Epithelial cell of proximal tubule (primary cell): ENCODE measurements at regions not wholly inside any gene's neighbourhood (a gene's known extent, or its start where the extent isn't known, plus 50 kb on each side); places are given as distances from the start of the nearest gene placed in this dataset.

Experiments
- DNase-seq: peaks from one replicate; pipeline ENCODE4 v3.0.0-alpha.2; 2011; ENCODE audit warnings: low read depth
- H3K4me3 ChIP-seq: 2 replicates; pipeline ENCODE4 v1.5.1; 2011; ENCODE audit warnings: low read depth, mild to moderate bottlenecking, low read length
- TF ChIP-seq, protein P1 (sequence below): conservative IDR thresholded peaks from 2 replicates; pipeline ENCODE4 v1.5.1; 2012; ENCODE audit warnings: low read depth, mild to moderate bottlenecking, low read length

DNA sequence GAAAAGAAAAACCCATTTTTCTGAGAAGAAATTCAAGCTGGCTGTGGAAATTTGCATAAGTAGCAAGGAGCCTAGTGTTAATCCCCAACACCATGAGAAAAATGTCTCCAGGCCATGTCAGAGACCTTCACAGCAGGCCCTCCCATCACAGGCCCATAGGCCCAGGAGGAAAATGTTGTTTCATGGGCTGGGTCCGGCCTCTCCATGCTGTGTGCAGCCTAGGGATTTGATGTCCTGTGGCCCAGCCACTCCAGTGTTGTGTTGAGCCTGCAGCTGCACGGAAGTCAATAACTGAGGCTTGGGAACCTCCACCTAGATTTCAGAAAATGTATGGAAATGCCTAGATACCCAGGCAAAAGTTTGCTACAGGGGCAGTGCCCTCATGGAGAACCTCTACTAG lies 432.2 kb downstream of the IPO8 start:
- no peak overlapping the region for H3K4me3 ChIP-seq
- TF ChIP-seq, protein P1, sequence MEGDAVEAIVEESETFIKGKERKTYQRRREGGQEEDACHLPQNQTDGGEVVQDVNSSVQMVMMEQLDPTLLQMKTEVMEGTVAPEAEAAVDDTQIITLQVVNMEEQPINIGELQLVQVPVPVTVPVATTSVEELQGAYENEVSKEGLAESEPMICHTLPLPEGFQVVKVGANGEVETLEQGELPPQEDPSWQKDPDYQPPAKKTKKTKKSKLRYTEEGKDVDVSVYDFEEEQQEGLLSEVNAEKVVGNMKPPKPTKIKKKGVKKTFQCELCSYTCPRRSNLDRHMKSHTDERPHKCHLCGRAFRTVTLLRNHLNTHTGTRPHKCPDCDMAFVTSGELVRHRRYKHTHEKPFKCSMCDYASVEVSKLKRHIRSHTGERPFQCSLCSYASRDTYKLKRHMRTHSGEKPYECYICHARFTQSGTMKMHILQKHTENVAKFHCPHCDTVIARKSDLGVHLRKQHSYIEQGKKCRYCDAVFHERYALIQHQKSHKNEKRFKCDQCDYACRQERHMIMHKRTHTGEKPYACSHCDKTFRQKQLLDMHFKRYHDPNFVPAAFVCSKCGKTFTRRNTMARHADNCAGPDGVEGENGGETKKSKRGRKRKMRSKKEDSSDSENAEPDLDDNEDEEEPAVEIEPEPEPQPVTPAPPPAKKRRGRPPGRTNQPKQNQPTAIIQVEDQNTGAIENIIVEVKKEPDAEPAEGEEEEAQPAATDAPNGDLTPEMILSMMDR = no peak
- no peak for DNase-seq

DNA sequence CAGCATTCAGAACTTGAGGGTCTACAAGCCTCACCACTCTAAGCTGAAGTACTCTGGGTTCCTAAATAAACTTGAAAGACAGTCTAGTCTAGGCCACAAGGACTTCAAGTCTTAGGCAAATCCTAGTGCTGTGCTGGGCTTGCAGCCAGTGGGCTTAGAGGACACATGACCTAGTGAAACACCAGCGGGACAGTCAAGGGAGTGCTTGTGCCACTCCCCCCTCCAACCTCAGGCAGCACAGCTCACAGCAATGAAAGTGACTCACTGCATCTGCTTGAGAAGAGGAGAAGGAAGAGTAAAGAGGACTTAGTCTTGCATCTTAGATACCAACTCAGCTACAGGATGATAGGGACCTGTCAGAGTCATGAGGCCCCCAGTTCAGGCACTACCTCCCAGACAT lies 438.1 kb downstream of the IPO8 start:
- DNase-seq = no peak
- TF ChIP-seq, protein P1 = no peak
- H3K4me3 ChIP-seq = no peak overlapping the region

DNA sequence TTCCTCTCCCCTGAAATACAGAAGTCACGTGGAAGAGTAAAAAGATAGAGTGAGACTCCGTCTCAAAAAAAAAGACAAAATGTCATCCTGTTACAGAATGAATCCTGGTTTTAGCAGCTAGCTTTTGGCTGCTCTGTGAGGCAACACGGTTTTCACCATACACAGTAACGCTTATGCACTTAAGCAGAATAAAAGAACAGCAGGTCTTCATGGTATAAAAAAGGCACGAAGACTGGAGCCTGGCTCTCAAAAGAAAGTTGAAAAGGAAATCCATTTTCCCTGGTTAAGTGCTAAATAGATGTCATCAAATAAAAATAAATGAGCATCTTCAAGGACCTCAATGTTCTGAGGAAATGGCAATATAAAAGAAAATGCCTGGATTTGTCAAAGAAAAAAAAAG lies 444.1 kb downstream of the IPO8 start:
- DNase-seq = no peak
- H3K4me3 ChIP-seq = no peak overlapping the region
- TF ChIP-seq, protein P1 = no peak

DNA sequence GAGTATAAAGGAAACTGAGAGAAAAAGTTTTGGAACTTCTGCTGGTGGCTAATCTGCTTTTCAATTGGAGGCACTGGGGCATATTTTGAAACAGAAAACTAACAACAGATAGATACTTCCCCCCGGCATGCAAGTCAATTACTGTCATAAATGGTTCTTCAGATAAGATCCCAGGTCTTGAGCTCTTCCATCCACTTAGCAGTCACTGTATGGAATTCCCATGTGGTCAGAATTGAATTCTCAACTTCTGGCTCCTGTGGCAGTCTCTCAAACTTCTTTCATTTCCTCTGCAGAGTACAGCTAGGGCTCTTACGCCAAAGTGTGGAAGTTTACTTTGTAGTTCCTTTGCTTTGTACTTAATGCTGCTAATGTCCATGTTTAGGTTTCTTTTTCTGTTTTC lies 452.2 kb downstream of the IPO8 start:
- TF ChIP-seq, protein P1 = no peak
- no peak for DNase-seq
- no peak overlapping the region for H3K4me3 ChIP-seq

DNA sequence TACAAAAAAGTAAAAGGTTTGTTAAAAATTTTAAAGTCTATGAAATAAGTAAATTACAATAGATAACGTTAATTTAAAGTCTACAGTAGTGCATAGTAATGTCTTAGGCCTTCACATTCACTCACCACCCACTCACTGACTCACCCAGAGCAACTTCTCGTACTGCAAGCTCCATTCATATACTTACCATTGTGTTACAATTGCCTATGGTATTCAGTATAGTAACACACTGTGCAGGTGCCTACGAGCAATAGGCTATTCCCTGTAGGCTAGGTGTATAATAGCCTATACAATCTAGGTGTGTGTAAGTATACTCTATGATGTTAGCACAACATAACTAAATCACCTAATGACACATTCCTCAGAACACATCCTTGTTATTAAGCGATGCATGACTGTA lies 435.3 kb upstream of the TMTC1 start:
- H3K4me3 ChIP-seq = no peak overlapping the region
- no peak for DNase-seq
- TF ChIP-seq, protein P1 = no peak

DNA sequence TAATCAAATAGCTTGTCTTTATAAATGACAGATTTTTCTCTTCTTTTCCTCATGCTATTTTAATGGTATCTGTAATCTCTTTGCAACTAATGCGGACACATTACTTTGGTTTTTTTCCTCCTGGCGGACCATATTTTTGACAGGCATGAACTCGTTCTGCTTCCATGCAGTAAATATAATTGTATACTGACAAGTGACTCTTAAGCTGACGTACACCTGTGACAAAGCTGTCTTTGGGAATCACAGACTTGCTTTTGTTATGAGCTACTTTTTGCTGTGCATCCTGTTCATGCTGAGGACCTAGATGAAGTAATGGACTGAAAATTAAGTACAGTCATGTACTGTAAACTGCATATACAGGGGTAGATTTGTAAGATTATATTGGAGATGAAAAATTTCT lies 434.3 kb upstream of the TMTC1 start:
- H3K4me3 ChIP-seq = no peak overlapping the region
- DNase-seq = no peak
- TF ChIP-seq, protein P1 = no peak

DNA sequence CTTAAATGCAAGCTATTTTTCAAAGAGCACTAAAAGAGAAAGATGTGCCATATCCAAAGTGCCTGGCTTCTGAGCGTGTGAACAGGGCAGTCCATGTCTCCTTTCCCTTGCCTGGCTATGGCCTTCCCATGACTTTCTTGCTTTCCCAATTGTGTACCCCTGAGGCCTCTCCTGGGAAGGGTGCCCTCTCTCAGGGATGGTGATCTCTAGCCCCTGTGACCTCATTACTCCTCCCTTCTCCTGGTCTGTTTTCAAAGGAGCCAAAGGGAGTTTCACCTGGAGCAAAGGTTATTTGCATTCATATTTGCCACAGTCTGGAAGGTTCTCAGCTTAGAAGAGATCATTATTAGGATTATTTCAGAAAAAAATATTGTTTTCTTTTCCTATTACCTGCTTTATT lies 429.4 kb upstream of the TMTC1 start:
- DNase-seq = no peak
- H3K4me3 ChIP-seq = no peak overlapping the region
- TF ChIP-seq, protein P1 = no peak
